Stimulated activated effector memory CD8-positive, alpha-beta T cell treated with anti-CD3 and anti-CD28 coated beads, Interleukin-12 subunit alpha, Interleukin-12 subunit beta, amount 100 ng/mL, for 72 hours (primary cell): ENCODE measurements at regions not wholly inside any gene's neighbourhood (a gene's known extent, or its start where the extent isn't known, plus 50 kb on each side); places are given as distances from the start of the nearest gene placed in this dataset.

Experiments used
- ATAC-seq: fragments of 150-1000 bp; cut with Tn5 transposase; 2 replicates; pipeline ENCODE4 v1.10.0; 2021
- DNase-seq, 2 donors: peaks; one replicate each; pipeline ENCODE4 v3.0.0; 2021 to 2022; ENCODE audit warnings: low spot score in 2 of 2
- H3K27ac Mint-ChIP-seq: one replicate; pipeline ENCODE4 v1.8.0; 2022; ENCODE audit warnings: mild to moderate bottlenecking, mixed read lengths
- H3K36me3 Mint-ChIP-seq: one replicate; pipeline ENCODE4 v1.8.0; 2022; ENCODE audit warnings: mild to moderate bottlenecking, mixed read lengths
- H3K4me1 Mint-ChIP-seq: one replicate; pipeline ENCODE4 v1.8.0; 2022; ENCODE audit warnings: mixed read lengths
- H3K4me3 Mint-ChIP-seq: one replicate; pipeline ENCODE4 v1.8.0; 2022; ENCODE audit warnings: mild to moderate bottlenecking, mixed read lengths
- H3K9me3 Mint-ChIP-seq: one replicate; pipeline ENCODE4 v1.8.0; 2022; ENCODE audit warnings: mixed read lengths

DNA sequence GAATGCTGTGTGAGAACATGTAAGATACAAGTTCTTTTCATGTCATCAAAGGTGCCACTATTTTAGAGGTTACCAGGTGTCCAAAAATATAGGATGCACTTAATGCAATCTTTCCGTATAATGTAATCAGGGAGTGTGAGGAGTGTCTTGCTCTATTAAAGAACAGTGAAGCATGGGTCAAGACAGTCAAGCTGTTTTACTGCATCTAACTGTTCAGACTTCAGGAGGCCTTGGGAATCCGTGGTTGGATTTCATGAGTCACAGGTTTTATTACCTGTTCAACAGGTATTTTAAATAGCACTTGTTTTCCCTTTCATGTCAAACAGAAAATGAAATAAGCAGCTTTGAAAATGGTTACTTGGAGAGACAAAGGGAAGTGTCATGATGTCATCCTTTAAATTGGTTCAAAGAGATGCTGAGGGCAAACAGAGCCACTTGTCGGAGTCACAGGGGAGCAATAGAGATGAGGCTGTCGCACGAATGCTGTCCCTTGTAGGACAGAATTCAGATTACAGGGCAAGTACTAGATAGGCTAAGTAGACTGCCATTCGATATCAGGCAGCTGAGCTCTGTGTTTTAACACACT is 621.5 kb downstream of the QKI start:
- no peaks in the 10 kb centered on the region for H3K4me1 Mint-ChIP-seq
- no peaks in the 10 kb centered on the region for H3K36me3 Mint-ChIP-seq
- ATAC-seq (no peak), DNase-seq (no peak)
- no peaks in the 10 kb centered on the region for H3K9me3 Mint-ChIP-seq
- no peak overlapping the region for H3K4me3 Mint-ChIP-seq
- H3K27ac Mint-ChIP-seq, result no peak overlapping the region

DNA sequence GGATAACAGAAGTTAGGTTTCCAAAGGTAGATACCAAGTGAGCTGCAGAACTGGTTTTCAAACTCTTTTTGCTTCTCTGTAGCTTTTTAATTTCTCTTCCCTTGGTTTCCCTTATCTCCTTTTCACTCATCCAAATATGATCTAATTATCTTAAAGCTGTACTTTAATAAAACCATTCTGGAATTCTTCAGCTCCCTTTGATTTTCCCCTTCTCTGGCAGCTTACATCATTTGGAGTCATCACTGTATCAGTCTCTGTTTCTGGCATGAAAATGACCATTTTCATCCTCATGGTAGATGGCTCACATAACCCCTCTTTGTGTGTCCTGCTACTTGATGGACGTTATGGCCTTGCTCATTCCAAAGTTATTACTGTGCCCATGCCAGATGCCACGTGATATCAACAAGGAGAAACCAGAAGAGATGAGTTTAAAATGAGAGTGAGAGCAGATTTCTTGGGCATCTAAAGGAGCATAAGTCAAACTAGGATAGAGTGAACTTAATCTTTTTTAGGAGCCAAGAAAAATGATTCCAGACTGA is 620.2 kb downstream of the QKI start:
- no peak overlapping the region for H3K4me3 Mint-ChIP-seq
- no peaks in the 10 kb centered on the region for H3K4me1 Mint-ChIP-seq
- DNase-seq, result no peak
- no peaks in the 10 kb centered on the region for H3K36me3 Mint-ChIP-seq
- H3K27ac Mint-ChIP-seq, result no peak overlapping the region
- ATAC-seq, result no peak
- H3K9me3 Mint-ChIP-seq, result no peaks in the 10 kb centered on the region

DNA sequence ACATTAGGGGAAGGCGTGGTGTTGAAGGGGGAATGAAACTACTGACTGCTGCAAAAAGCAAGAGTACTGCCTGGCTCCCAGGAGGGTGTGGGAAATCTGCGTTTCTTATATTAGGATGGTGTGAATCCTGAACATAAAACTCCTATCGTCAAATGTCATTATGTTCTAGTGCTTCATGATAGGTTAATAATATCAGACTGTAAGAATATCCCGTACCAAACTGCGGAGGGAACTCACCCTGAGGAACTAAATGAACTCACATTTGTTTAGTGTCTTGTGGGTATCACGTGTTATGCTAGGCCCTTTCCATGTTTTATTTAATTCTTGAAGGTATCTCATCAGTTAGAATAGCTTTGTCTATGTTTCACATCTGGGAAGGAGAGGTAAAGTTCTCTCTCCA is 610.7 kb downstream of the QKI start:
- Mint-ChIP-seq H3K4me3 (no peak overlapping the region), H3K27ac (no peak overlapping the region), H3K9me3 (no peaks in the 10 kb centered on the region), H3K4me1 (no peaks in the 10 kb centered on the region), H3K36me3 (no peaks in the 10 kb centered on the region)
- no peak for DNase-seq
- ATAC-seq, result no peak

DNA sequence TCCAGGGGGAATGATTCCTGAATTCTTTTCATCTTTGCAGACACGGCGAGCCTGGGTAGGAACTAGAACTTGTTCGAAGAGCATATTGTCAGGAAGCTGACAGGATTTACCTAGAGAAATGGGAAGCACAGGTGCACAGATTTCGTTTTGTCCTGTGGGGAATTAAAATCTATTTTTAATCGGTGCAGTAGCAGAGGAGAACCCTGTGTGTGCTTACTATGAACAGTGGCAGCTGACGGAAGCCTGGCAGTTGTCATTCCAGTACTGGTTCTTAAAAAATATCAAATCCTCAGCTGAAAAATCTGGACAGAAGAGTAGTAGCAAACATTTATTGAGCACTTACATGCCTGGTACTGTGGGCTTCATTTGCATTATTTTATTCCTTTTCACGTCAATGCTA is 609.0 kb downstream of the QKI start:
- Mint-ChIP-seq H3K4me3 (no peak overlapping the region), H3K9me3 (peaks cover 2% of the 10 kb centered on the region), H3K36me3 (no peaks in the 10 kb centered on the region), H3K27ac (no peak overlapping the region), H3K4me1 (no peaks in the 10 kb centered on the region)
- ATAC-seq (no peak), DNase-seq (no peak)

DNA sequence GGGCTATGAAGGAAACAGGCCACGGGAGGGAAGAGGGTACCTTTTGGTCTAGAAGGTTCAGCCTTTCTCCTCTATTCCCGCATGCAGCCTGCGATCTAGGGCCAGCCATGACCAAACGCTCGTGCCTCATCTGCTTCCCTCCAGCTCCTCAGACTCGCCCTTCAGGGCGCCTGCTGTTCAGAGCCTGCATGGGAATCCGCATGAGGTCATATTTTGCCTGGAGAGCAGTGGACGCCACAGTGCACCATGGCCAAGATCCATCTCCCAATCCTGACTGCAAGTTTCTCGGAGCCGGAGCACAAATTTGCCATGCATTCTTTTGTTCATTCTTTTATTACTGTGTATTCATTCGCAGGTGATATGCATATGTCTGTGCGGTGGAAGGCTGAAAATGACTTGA is 608.1 kb downstream of the QKI start:
- H3K9me3 Mint-ChIP-seq, result peaks cover 3% of the 10 kb centered on the region
- no peak for ATAC-seq

DNA sequence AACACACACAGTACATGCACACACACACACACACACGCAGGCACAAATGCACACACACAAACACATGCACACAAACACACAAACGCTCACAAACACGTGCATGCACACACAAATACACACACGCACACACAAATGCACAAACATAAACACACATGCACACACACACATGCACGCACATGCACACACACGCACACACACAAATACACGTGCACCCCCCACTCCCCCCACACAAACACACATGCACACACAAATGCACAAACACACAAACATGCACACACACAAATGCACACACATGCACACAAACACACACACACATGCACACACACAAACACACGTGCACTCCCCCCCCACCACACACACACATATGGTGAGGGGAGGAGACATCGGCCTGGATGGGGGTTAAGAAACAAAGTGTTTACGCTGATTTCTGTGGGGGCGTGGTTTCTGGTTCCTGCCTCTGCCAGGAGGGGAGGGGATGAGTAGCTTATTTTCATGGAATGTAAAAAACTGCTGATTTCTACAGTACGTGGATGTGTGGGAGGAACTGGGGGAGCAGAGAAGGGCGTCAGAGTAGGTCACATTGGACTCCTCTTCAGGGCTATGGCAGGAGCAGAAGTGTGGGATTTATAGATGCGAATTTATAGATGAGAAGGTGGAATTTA is 607.2 kb downstream of the QKI start:
- peak in 1 of 2 donors; percentile 29 for DNase-seq
- no peaks in the 10 kb centered on the region for H3K4me1 Mint-ChIP-seq
- no peak overlapping the region for H3K27ac Mint-ChIP-seq
- H3K4me3 Mint-ChIP-seq, result no peak overlapping the region
- H3K9me3 Mint-ChIP-seq, result peaks cover 5% of the 10 kb centered on the region
- no peaks in the 10 kb centered on the region for H3K36me3 Mint-ChIP-seq
- ATAC-seq, result no peak

More for the DNA sequence above, 608.1 kb downstream of the QKI start:
- peak in 1 of 2 donors; percentile 13 for DNase-seq
- Mint-ChIP-seq H3K27ac (no peak overlapping the region), H3K4me3 (no peak overlapping the region), H3K36me3 (no peaks in the 10 kb centered on the region), H3K4me1 (no peaks in the 10 kb centered on the region)

DNA sequence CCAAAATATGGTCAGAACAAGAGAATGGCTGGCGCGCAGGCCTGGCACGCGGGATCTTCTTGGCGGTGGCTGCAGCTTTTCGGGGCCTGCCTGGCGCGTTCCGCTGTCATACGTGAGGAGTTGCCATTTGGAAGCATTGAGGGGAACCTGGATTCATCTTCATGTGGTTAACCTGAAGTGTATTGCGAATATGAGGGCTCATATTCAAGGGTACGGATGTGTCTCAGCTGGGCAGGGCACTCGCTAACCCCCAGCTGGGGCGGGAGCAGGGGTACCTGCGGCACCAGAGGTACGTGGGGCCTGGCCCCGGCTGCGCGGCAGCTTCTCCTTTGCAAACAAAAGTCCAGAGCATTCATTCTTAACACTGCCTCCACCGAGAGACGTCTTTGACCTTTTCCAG is 605.6 kb downstream of the QKI start:
- no peaks in the 10 kb centered on the region for H3K36me3 Mint-ChIP-seq
- no peak for DNase-seq
- H3K9me3 Mint-ChIP-seq, result peaks cover 7% of the 10 kb centered on the region
- H3K27ac Mint-ChIP-seq, result no peak overlapping the region
- no peak for ATAC-seq
- H3K4me3 Mint-ChIP-seq, result no peak overlapping the region
- no peaks in the 10 kb centered on the region for H3K4me1 Mint-ChIP-seq

DNA sequence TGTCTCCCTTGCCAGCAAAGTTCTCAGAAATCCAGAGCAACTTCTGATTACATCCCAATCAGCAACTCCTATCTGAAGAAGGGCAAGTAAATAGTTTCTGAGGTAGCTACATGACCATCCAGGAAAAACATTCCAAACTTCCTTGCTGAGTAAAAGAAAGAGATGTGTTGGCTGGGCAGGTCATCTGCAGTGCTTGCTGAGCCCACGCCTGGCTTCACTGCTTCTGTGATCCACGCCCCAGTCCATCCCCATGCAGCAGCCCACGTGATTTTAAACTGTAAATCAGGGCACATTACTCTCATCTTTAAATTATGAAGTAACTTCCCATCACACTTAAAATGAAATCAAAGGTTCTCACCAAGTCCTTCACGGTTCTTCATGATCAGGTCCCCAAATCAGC is 603.6 kb downstream of the QKI start:
- Mint-ChIP-seq H3K27ac (no peak overlapping the region), H3K4me1 (no peaks in the 10 kb centered on the region), H3K4me3 (no peak overlapping the region), H3K9me3 (peaks cover 7% of the 10 kb centered on the region), H3K36me3 (no peaks in the 10 kb centered on the region)
- ATAC-seq, result no peak
- DNase-seq, result no peak

DNA sequence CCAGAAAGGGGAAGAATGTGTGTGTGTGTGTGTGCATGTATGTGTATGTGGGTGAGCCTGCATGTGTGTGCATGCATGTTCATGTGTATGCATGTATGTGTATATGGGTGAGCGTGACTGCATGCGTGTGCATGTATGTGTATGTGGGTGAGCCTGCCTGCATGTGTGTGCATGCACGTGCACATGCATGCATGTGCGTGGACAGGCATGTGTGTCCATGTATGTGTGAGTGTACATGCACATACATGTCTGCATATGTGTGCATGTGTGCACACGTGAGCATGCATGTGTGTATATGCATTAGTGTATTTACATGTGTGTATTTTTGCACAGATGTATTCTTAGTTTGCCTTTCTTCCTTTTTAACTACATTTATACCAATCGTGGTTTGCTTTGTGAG is 601.5 kb downstream of the QKI start:
- Mint-ChIP-seq H3K27ac (no peak overlapping the region), H3K4me1 (no peaks in the 10 kb centered on the region), H3K4me3 (no peak overlapping the region), H3K36me3 (no peaks in the 10 kb centered on the region), H3K9me3 (peaks cover 7% of the 10 kb centered on the region)
- no peak for ATAC-seq
- no peak for DNase-seq

DNA sequence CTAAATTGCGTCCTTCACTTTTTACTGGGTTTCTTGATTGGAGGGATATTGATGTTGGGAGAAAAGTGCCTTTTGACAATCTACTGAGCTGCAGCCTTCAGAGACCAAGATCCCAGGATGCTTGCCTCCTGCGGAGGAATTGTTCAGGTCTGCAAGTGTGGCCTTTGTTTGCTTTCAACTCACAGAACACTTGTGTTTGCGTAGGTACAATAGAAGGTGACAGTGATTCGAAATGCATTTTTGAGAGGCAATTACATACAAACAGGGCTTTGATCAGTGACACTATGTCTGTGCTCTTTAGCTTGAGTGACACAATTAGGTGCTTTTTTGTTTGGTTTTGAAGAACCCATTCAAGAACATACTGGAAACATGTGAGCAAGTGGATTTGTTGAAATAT is 600.6 kb downstream of the QKI start:
- no peak for ATAC-seq
- Mint-ChIP-seq H3K4me3 (no peak overlapping the region), H3K27ac (no peak overlapping the region), H3K4me1 (no peaks in the 10 kb centered on the region), H3K9me3 (peaks cover 7% of the 10 kb centered on the region), H3K36me3 (no peaks in the 10 kb centered on the region)
- no peak for DNase-seq

DNA sequence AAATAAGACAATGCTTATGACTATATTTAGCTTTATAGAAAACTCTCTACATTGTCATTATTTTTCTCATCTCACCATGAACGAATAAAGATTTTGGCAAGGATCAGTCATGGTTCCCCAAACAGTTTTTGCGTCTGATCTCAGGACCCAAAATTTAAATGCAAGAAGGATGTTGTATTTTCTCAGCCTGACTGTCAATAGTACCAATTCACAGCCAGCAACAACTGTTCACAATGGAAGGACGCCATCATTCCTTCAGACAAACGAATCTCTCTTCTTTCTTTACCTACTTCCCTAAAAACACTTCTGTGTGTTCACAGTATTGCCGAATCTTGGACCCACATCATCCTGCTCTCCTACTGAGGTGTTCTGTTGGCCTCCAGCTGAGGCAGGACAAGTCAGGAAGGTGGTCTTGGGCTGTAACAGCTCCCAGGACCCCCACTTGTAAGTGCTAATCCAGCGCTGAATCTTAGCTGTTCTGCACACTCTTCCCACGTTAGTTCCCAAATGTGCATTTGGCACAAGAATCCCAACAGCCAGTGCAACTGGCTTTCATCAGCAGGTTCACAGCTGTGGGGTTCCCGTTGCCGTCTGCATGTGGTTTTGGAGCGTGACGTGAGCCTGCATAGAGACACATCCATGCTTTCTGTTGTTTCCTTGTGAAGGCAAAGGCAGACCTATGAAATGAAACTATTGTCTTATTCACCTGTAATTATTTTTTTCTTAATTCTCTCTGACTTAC is 600.0 kb downstream of the QKI start:
- Mint-ChIP-seq H3K4me1 (no peaks in the 10 kb centered on the region), H3K36me3 (no peaks in the 10 kb centered on the region), H3K9me3 (peaks cover 7% of the 10 kb centered on the region), H3K4me3 (no peak overlapping the region), H3K27ac (no peak overlapping the region)
- DNase-seq (no peak), ATAC-seq (no peak)

DNA sequence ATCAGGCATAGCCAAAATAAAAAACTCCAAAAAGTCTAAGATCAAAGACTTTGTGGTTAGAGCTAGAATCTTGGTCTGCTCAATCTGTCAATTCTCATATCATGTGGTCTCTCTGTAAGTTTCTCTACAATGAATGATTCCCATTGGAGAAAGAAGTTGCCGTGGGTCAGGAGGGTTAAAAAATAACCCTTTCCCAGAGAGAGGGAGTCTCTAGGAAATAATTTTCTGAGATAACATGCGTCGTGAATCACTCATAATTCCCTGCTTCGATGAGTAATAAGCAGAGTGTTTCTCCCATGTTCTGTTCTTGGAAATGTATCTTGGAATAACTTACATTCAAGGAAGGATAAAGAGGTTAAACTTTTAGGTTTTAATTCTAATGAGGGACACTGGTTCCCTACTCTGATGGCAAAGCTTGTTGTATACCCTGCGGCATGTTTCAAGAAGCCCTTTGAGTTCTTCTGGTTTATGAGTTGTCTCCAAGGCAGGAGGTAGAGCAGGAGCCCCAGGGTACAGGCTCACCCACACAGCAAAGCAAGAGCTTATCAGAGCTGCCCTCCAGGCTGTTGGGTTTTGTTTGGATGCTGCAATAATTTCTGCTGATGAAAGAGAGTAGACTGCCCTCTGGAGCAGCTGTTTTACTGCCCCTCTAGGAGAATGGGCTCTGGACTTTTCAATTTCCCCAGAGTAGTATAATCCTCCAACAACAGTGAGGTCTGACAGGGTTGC is 599.1 kb downstream of the QKI start:
- no peak overlapping the region for H3K4me3 Mint-ChIP-seq
- no peak for ATAC-seq
- DNase-seq, result no peak
- no peaks in the 10 kb centered on the region for H3K4me1 Mint-ChIP-seq
- peaks cover 7% of the 10 kb centered on the region for H3K9me3 Mint-ChIP-seq
- H3K27ac Mint-ChIP-seq, result no peak overlapping the region
- no peaks in the 10 kb centered on the region for H3K36me3 Mint-ChIP-seq

DNA sequence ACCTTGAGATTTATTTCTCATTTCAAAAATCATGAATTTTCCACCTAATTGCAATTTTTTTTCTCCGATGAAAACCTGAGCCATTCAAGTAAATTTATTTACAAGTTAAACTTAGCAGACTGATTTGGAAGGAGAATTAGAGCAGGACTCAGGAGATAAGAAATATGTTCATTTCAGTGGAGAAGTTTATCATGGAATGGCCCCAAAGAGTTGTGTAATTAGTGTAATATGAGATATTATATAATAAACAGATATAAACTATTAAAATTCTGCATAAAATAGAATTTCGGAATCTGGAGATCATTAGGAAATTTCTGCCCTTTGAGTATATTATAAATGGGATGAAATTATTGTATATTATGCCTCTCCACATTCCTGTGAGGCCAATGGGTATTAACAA is 596.8 kb downstream of the QKI start:
- Mint-ChIP-seq H3K4me1 (no peaks in the 10 kb centered on the region), H3K4me3 (no peak overlapping the region), H3K36me3 (no peaks in the 10 kb centered on the region), H3K9me3 (peaks cover 2% of the 10 kb centered on the region), H3K27ac (no peak overlapping the region)
- ATAC-seq (no peak), DNase-seq (no peak)

DNA sequence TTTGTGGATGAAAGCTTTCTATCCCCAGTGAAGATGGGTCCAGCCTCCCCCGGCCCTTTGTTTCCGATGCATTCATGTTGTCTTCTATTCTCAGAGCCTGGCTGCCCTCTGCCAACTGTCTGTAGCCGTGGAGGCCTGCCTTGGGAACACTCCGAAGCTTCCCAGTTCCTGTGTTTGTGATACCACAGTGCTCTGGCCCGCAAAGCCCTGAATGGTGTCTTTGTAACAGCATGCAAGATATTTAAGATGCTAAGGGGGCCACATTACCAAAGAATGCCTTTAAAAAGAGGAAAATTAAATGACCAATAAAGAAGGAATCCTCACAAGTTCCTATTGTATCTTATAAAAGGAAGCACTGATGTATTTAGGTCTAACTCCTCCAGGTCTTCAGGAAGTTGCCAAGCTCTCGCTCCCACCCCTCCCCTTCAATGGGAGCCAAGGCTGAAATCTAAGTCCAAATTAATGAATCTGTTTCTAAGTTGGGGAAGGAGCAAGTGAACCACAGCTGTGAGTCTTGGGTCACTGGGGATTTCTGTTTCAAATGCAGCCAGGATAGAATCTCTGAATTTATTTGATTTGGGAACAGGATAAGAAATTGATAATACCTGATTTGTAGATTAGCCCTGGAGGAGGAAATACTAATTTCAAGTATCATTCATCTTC is 596.1 kb downstream of the QKI start:
- no peak for ATAC-seq
- H3K4me1 Mint-ChIP-seq, result no peaks in the 10 kb centered on the region
- H3K27ac Mint-ChIP-seq, result no peak overlapping the region
- H3K36me3 Mint-ChIP-seq, result no peaks in the 10 kb centered on the region
- H3K9me3 Mint-ChIP-seq, result no peaks in the 10 kb centered on the region
- no peak for DNase-seq
- no peak overlapping the region for H3K4me3 Mint-ChIP-seq

DNA sequence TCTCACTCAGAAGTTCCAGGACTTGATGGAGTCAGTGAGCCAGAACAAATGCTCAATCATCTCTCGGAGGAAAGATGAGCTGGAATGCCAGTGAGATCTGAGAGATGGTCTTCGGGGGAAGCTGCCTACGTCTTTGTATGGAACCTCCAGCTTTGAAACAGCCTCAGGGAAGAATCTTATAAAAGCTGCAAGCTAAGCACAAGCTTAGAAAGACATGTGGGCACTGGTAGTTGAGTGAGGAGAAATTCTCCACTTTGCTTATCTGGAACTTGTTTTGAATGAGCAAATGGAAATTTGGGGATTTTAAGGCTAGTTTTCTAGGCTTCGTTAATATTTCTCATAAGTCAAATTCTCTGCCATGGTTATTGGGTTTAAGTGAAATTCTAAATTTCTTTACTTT is 594.4 kb downstream of the QKI start:
- no peak for ATAC-seq
- Mint-ChIP-seq H3K9me3 (peaks cover 2% of the 10 kb centered on the region), H3K4me1 (no peaks in the 10 kb centered on the region), H3K4me3 (no peak overlapping the region), H3K27ac (no peak overlapping the region), H3K36me3 (no peaks in the 10 kb centered on the region)
- no peak for DNase-seq
